Mucosa of descending colon (tissue), 3 donors: ENCODE measurements at regions not wholly inside any gene's neighbourhood (a gene's known extent, or its start where the extent isn't known, plus 50 kb on each side); places are given as distances from the start of the nearest gene placed in this dataset.
"Not testable (repeated sequence)": the region's sequence is repeated elsewhere in the genome, so short reads cannot be mapped to it uniquely, and the experiment has no call there.

Experiments
- ATAC-seq: fragments of 200-7000 bp; cut with Tn5 transposase; one replicate; pipeline ENCODE4 v1.9.1; 2020; ENCODE audit warnings: mild to moderate bottlenecking, moderate library complexity
- DNase-seq, 3 donors: peaks; one replicate each; pipeline ENCODE4 v3.0.0-alpha.2; 2020
- H3K36me3 ChIP-seq: fragments of 200-600 bp; one replicate; pipeline ENCODE4 v1.8.0; 2021; ENCODE audit warnings: low read depth, mild to moderate bottlenecking
- H3K4me1 ChIP-seq: fragments of 200-600 bp; one replicate; pipeline ENCODE4 v1.8.0; 2021; ENCODE audit warnings: low read depth, mild to moderate bottlenecking
- H3K4me3 ChIP-seq: fragments of 200-600 bp; one replicate; pipeline ENCODE4 v1.8.0; 2021; ENCODE audit warnings: mild to moderate bottlenecking
- H3K9me3 ChIP-seq: fragments of 200-600 bp; one replicate; pipeline ENCODE4 v1.8.0; 2021; ENCODE audit warnings: mild to moderate bottlenecking
- CTCF ChIP-seq: fragments of 200-600 bp; IDR thresholded peaks from one replicate; pipeline ENCODE4 v1.8.0; 2022; ENCODE audit warnings: antibody characterized with exemption, mild to moderate bottlenecking
- intact Hi-C, 2 donors: fragments of 100-400 bp; cut with DNase I in 1 of 2; cut with micrococcal nuclease in 1 of 2; formaldehyde crosslinking; loops; one replicate each; pipeline versions ENCODE4 v1.11.0 to v1.11.1; 2022; cut with DNase I, micrococcal nuclease
- donor health status: DM: no; HTN: no; CAD: no; lungs with moderate emphysema.
- donor health status: DM: no; HTN: no; CAD: no.
- donor health status: DM: no; HTN: yes; CAD: no.

- DNase-seq: no peak
- no peaks in the 10 kb centered on the region for H3K4me1 ChIP-seq
- no peak for TF ChIP-seq CTCF
- H3K9me3 ChIP-seq: no peaks in the 10 kb centered on the region
- intact Hi-C loops: no loop called here
- no peak overlapping the region for H3K4me3 ChIP-seq
- H3K36me3 ChIP-seq: no peaks in the 10 kb centered on the region
- ATAC-seq: no peak
Measured at GRCh38 chr5:121086671-121087070, 622.6 kb downstream of the PRR16 start.

GRCh38 chr5:121087560-121087959 is 623.5 kb downstream of the PRR16 start:
- Histone ChIP-seq H3K4me3 (no peak overlapping the region), H3K9me3 (no peaks in the 10 kb centered on the region), H3K36me3 (no peaks in the 10 kb centered on the region), H3K4me1 (no peaks in the 10 kb centered on the region)
- no peak for DNase-seq
- no peak for TF ChIP-seq CTCF
- ATAC-seq: no peak
- intact Hi-C loops: no loop called here

- no peak for ATAC-seq
- DNase-seq: no peak
- H3K9me3 ChIP-seq: no peaks in the 10 kb centered on the region
- no peak for TF ChIP-seq CTCF
- intact Hi-C loops: no loop called here
- no peak overlapping the region for H3K4me3 ChIP-seq
- H3K4me1 ChIP-seq: no peaks in the 10 kb centered on the region
- H3K36me3 ChIP-seq: no peaks in the 10 kb centered on the region
Measured at GRCh38 chr5:121088341-121088740, 624.2 kb downstream of the PRR16 start.

- H3K36me3 ChIP-seq: no peaks in the 10 kb centered on the region
- no peaks in the 10 kb centered on the region for H3K4me1 ChIP-seq
- TF ChIP-seq CTCF: no peak
- H3K4me3 ChIP-seq: no peak overlapping the region
- DNase-seq (no peak), ATAC-seq (no peak)
- intact Hi-C loops: no loop called here
- H3K9me3 ChIP-seq: no peaks in the 10 kb centered on the region
Measured at GRCh38 chr5:121090822-121091221, 626.7 kb downstream of the PRR16 start.

- Histone ChIP-seq H3K36me3 (no peaks in the 10 kb centered on the region), H3K4me1 (no peaks in the 10 kb centered on the region), H3K4me3 (no peak overlapping the region), H3K9me3 (no peaks in the 10 kb centered on the region)
- no peak for TF ChIP-seq CTCF
- intact Hi-C loops: no loop called here
- no peak for DNase-seq
- ATAC-seq: no peak
Measured at GRCh38 chr5:121100931-121101330, 636.8 kb downstream of the PRR16 start.

- no peak for DNase-seq
- Histone ChIP-seq H3K4me1 (no peaks in the 10 kb centered on the region), H3K4me3 (no peak overlapping the region), H3K36me3 (no peaks in the 10 kb centered on the region), H3K9me3 (no peaks in the 10 kb centered on the region)
- TF ChIP-seq CTCF: no peak
- intact Hi-C loops: no loop called here
- no peak for ATAC-seq
Measured at GRCh38 chr5:121105921-121106320, 641.8 kb downstream of the PRR16 start.

GRCh38 chr5:121106721-121107690 is 642.9 kb downstream of the PRR16 start:
- H3K9me3 ChIP-seq, H3K4me3 ChIP-seq, H3K4me1 ChIP-seq, intact Hi-C loops, H3K36me3 ChIP-seq, ATAC-seq: not testable (repeated sequence)
- DNase-seq: peak in 1 of 3 donors; percentile 26
